Adrenal gland (tissue), 9 donors: ENCODE measurements at regions not wholly inside any gene's neighbourhood (a gene's known extent, or its start where the extent isn't known, plus 50 kb on each side); places are given as distances from the start of the nearest gene placed in this dataset.

Experiments
- DNase-seq, 7 donors: peaks; one replicate each; pipeline ENCODE4 v3.0.0-alpha.2; 2019 to 2020
- H3K27ac ChIP-seq, 5 donors: fragments of 200-600 bp; sonication (generic) in 4 of 5; 1 replicate in 3 of 5; 2 replicates in 2 of 5; pipeline versions ENCODE4 v1.5.1 to v1.8.0; 2016 to 2020; ENCODE audit warnings: mild to moderate bottlenecking in 1 of 5
- H3K27me3 ChIP-seq: fragments of 200-600 bp; 2 replicates; pipeline ENCODE4 v1.8.0; 2021
- H3K36me3 ChIP-seq, 2 donors: fragments of 200-600 bp; replicated peaks in 1 of 2; 1 replicate in 1 of 2; 2 replicates in 1 of 2; pipeline versions ENCODE4 v1.5.1 to v1.8.0; 2018 to 2022
- H3K4me1 ChIP-seq, 2 donors: fragments of 200-600 bp; replicated peaks in 1 of 2; 1 replicate in 1 of 2; 2 replicates in 1 of 2; pipeline versions ENCODE4 v1.5.1 to v1.8.0; 2018 to 2021
- H3K4me3 ChIP-seq, 4 donors: fragments of 200-600 bp; sonication (generic) in 3 of 4; one replicate each; pipeline ENCODE4 v1.5.1; 2016 to 2018
- H3K9me3 ChIP-seq, 3 donors: fragments of 200-600 bp; sonication (generic) in 1 of 3; replicated peaks in 1 of 3; 1 replicate in 2 of 3; 2 replicates in 1 of 3; pipeline versions ENCODE4 v1.5.1 to v1.8.0; 2016 to 2021
- CTCF ChIP-seq, 6 experiments: fragments of 450-650 bp in 4 of 6; fragments of 200-600 bp in 2 of 6; sonication (generic) in 1 of 6; IDR thresholded peaks; 1 replicate in 5 of 6; 2 replicates in 1 of 6; pipeline versions ENCODE4 v1.5.1 to v1.8.0; 2016 to 2021; ENCODE audit warnings: antibody characterized with exemption in 6 of 6, mild to moderate bottlenecking in 2 of 6, moderate library complexity in 1 of 6
- POLR2A ChIP-seq, 2 donors: fragments of 450-650 bp; IDR thresholded peaks; one replicate each; pipeline ENCODE4 v1.6.1; 2017; ENCODE audit warnings: antibody characterized with exemption in 2 of 2, mild to moderate bottlenecking in 2 of 2, moderate library complexity in 1 of 2
- WGBS, 4 donors: extraction: QIAGEN DNeasy Blood & Tissue Kit in 2 of 4; methylation state at CpG; one replicate each; pipeline versions ENCODE4 v1.1.5 to v1.1.7; 2013 to 2017; 5-methylcytosine and 5-hydroxymethylcytosine counted together
- intact Hi-C, 2 donors: fragments of 100-400 bp; cut with DNase I; formaldehyde crosslinking; loops; one replicate each; pipeline versions ENCODE4 v1.14.1 to v1.15.0; 2022 to 2023
- donor health status: healthy with polysubstance abuse.
- donor health status: Bipolar disorder and iron deficiency.
- donor health status: DM: yes; HTN: yes; CAD: no.
- donor health status: DM: no; HTN: no; CAD: no.
- donor health status: DM: no; HTN: no; CAD: no.

DNA sequence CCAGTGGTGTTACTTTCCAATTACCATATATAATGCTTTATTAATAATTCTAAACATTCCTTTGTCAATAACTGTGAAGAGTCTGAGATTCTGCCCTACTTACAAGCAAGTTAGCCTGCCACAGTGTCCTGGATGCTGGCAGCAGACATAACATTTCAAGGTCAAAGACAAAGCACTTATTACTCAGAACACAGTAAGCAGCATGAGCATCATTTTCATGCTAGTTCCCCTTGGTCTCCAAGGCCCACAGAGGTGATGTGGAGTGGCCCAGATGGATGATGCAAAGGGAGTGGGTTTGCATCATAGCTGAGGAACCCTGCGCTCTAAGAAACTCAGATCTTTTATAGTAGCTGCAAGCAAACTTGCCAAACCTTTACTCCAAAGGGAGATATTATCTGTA lies 349.7 kb downstream of the ZEB2 start:
- WGBS, 4 donors: 62 to 80% (median 71%) methylated on average over 1 of the region's 1 CpG

GRCh38 chr2:144166743-144167142 lies 353.2 kb downstream of the ZEB2 start:
- Histone ChIP-seq H3K36me3 (no peaks in the 10 kb centered on the region), H3K4me1 (no peaks in the 10 kb centered on the region), H3K27me3 (no peaks in the 10 kb centered on the region), H3K9me3 (no peaks in the 10 kb centered on the region), H3K27ac (no peak overlapping the region), H3K4me3 (no peak overlapping the region)
- DNase-seq: no peak
- intact Hi-C loops: no loop called here
- TF ChIP-seq POLR2A (IDR thresholded peaks at IDR 0.05) (no peak), CTCF (IDR thresholded peaks at IDR 0.05) (no peak)

More for the DNA sequence above, 349.7 kb downstream of the ZEB2 start:
- Histone ChIP-seq H3K36me3 (no peaks in the 10 kb centered on the region), H3K4me3 (no peak overlapping the region), H3K27me3 (no peaks in the 10 kb centered on the region), H3K27ac (no peak overlapping the region), H3K9me3 (no peaks in the 10 kb centered on the region), H3K4me1 (no peaks in the 10 kb centered on the region)
- DNase-seq: peak in 6 of 7 donors; percentile 25 to 58 (median 39)
- TF ChIP-seq POLR2A (IDR thresholded peaks at IDR 0.05) (no peak), CTCF (IDR thresholded peaks at IDR 0.05) (no peak)
- intact Hi-C loops: no loop called here

- DNase-seq: no peak
- intact Hi-C loops: no loop called here
- H3K36me3 ChIP-seq: no peaks in the 10 kb centered on the region
- no peaks in the 10 kb centered on the region for H3K27me3 ChIP-seq
- H3K27ac ChIP-seq: no peak overlapping the region
- H3K4me3 ChIP-seq: no peak overlapping the region
- 78 to 94% (median 86%) methylated on average over 1 of the region's 1 CpG for WGBS, 4 donors
- no peak for TF ChIP-seq CTCF (IDR thresholded peaks at IDR 0.05)
- TF ChIP-seq POLR2A (IDR thresholded peaks at IDR 0.05): no peak
- no peaks in the 10 kb centered on the region for H3K4me1 ChIP-seq
- no peaks in the 10 kb centered on the region for H3K9me3 ChIP-seq
Observed at GRCh38 chr2:144165599-144166250, 354.2 kb downstream of the ZEB2 start.

DNA sequence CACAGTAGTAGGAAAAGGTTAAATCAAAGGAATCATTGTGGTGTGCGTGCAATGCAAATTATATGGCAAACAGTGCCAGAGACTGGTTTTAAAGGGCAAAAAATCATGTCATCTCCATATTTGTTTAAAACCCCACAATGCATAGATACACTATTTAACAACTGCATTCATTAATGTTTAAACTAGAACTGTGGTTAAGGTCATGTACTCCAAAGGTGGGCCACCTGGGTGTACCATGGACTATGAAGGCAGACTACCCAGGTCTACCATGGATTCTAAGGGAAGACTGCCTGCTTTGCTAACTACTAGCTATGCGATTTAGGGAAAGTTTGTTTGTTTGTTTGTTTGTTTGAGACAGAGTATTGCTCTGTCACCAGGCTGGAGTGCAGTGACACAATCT lies 356.3 kb downstream of the ZEB2 start:
- intact Hi-C loops: no loop called here
- WGBS, 4 donors: 91 to 100% (median 95%) methylated on average over 2 of the region's 2 CpGs

More for the DNA sequence above, 356.3 kb downstream of the ZEB2 start:
- DNase-seq: no peak
- H3K36me3 ChIP-seq: no peaks in the 10 kb centered on the region
- H3K4me3 ChIP-seq: no peak overlapping the region
- no peak overlapping the region for H3K27ac ChIP-seq
- H3K27me3 ChIP-seq: no peaks in the 10 kb centered on the region
- H3K9me3 ChIP-seq: no peaks in the 10 kb centered on the region
- TF ChIP-seq POLR2A (IDR thresholded peaks at IDR 0.05) (no peak), CTCF (IDR thresholded peaks at IDR 0.05) (no peak)
- no peaks in the 10 kb centered on the region for H3K4me1 ChIP-seq
